Superior temporal gyrus (tissue), 1 donor: ENCODE measurements at regions not wholly inside any gene's neighbourhood (a gene's known extent, or its start where the extent isn't known, plus 50 kb on each side); places are given as distances from the start of the nearest gene placed in this dataset.
"Not testable (repeated sequence)": the region's sequence is repeated elsewhere in the genome, so short reads cannot be mapped to it uniquely, and the experiment has no call there.

Source experiments
- DNase-seq: peaks from one replicate; pipeline ENCODE4 v3.0.0-alpha.2; 2016; ENCODE audit errors: extremely low spot score

DNA sequence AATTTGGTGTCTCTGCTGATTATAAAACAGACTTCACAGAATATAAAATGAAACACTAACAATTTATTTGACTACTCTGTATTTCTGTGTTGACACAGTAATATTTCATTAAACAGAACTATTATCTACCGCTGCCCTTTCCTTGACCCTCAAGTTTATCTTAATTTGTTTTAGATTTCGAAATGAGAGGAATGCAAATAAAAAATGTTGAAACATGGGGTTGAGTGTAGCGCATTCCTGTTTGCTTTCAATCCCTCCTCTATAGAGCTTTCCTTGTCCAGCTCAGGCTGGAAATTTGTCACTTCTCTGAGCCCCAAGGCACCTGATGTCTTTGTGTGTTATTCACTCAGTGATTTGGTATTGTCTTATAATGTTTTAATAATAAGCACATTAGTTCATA lies 550.2 kb downstream of the ZBBX start:
- DNase-seq, result no peak

DNA sequence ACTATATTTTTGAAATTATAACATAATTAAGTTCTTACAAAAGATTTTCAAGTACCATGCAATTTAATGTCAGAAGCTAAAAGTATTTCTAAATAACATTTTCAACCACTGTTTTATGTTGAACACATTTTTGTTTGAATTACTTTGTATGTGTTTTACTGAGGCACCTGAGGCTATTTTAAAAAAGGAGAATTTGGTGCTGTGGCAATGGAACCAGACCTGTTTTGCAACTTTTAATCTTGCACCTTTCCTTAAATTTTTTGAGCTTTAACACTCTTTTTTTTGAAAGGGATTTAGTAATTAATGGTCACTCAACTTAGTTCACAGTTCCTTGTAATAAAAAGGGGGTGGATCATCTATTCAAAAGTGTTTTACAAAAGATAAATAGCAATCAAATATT lies 561.6 kb downstream of the ZBBX start:
- no peak for DNase-seq

DNA sequence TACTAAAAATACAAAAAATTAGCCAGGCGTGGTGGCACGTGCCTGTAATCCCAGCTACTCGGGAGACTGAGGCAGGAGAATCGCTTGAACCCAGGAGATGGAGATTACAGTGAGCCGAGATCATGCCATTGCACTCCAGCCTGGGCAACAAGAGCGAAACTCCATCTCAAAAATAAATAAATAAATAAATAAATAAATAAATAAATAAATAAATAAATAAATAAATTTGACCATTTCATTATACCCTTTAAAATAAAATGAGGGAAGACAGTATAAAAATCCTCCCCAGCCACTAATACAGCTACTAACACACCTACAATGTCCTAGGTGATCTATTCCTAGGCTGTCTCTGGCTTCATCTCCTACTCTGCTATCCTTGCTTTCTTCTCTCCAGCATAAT lies 562.8 kb downstream of the ZBBX start:
- not testable (repeated sequence) for DNase-seq

DNA sequence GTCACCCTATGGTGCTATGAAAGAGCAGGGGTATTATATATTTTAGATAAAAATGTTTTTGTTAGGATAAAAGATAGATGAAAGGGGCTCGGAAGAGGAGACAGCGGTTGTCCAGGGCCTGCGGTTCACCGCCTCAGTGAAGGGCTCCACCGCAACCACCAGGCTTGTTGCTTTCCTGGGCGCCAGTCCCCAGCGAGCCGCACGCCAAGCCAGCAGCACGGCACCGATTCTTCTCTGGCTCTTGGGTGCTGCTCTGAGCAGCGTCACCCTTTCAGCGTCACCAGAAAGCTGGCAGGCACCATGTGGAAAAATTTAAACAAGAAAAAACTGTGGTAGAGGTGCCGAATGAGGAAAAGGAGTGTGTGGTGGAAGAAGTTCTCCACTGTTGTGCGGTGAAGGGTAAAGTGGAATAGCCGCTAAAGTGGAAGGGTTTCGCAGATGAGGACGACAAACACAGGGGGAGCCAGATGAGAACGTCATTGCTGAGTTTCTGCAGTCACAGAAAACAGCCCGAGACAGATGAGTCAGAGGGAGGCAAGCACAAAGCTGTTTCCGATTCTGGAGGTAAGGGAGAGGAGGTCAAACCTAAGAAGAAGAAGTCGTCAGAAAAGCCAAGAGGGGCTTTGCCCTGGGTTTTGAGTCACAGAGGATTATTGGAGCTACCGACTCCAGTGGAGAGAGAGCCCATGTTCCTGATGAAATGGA lies 569.2 kb downstream of the ZBBX start:
- DNase-seq, result no peak

DNA sequence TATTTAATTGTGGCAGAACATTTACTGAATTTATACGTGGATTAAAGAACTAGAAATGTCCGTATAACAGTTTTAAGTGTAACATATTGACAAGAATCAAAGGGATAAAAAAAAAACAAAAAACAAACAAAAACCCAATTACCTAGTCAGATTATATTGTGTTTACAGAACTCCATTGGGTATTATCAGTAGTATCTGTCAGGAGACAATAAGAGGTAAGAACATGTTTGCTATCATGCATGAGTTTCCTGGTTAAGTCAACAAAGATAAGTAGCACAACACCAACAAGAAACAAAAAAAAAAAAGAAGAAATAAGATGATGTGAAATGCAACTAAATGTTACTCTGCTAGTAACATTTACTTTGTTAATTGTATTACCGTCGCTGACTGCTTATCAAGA lies 570.6 kb downstream of the ZBBX start:
- DNase-seq, result no peak

DNA sequence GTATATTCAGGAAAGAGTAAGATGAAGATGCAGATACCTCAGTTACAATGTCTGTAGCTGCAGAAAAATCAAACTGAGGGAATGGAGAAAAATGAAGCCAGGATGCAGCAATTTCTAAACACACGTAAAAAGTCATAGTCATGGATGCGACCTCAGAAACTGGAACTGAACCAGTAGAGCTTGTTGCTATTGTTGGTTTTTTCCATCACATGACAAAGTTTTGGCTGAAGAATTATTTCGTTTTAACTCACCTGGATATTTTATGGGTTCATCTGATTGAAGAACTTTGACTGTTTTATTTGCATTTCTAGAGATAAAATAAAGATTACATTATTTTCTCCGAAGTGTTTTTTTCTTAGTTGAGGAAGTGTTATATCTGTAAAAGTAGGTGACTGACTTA lies 591.2 kb downstream of the ZBBX start:
- no peak for DNase-seq

DNA sequence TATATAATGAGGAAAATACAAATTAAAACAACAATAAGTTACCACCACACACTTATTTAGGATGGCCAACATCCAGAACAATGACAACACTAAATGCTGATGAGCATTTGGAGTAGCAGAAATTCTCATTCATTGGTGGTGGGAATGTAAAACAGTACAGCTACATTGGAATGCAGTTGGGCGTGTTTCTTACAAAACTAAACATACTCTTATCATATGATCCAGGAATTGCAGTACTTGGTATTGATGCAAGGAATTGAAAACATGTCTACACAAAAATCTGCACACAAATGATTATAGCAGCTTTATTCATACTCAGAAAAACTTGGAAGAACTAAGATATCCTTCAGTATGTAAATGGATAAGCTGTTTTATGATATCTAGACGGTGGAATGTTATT lies 594.2 kb downstream of the ZBBX start:
- DNase-seq, result no peak

DNA sequence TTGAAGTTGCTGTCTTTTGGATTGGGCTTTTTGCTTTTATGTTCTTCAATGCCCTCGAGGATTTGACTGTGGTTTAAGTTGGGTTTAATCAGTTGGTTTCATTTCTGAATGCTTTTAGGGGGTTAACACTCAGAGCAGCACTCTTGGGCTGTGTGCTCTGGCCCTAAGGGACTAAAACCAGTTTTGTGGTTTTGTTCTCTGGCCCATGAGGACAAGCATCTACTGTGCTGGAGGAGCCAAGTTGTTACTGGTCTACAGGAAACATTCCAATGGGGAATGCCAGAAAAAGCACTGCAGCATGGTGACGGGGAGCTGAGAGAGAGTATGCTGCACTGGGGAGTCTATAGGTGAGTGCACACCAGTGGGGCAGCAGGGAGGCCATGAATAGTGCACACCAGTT lies 596.9 kb downstream of the ZBBX start:
- no peak for DNase-seq

DNA sequence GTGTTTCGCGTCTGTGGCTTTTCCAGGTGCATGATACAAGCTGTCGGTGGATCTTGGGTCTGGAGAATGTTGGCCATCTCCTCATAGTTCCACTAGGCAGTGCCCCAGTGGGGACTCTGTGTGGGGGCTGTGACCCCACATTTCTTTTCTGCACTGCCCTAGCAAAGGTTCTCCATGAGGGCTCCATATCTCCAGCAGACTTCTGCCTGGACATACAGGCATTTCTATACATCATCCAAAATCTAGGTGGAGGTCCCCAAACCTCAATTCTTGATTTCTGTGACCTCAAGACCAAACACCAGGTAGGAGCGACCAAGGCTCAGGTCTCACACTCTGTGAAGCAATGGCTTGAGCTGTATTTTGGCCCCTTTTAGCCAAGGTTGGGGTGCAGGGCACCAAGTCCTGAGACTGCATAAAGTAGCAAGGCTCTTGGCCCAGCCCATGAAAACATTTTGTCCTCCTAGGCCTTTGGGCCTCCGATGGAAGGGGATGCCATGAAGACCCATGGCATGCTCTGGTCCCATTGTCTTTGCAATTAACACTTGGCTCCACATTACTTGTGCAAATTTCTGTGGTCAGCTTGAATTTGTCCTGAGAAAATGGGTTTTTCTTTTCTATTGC lies 615.3 kb downstream of the ZBBX start:
- no peak for DNase-seq

DNA sequence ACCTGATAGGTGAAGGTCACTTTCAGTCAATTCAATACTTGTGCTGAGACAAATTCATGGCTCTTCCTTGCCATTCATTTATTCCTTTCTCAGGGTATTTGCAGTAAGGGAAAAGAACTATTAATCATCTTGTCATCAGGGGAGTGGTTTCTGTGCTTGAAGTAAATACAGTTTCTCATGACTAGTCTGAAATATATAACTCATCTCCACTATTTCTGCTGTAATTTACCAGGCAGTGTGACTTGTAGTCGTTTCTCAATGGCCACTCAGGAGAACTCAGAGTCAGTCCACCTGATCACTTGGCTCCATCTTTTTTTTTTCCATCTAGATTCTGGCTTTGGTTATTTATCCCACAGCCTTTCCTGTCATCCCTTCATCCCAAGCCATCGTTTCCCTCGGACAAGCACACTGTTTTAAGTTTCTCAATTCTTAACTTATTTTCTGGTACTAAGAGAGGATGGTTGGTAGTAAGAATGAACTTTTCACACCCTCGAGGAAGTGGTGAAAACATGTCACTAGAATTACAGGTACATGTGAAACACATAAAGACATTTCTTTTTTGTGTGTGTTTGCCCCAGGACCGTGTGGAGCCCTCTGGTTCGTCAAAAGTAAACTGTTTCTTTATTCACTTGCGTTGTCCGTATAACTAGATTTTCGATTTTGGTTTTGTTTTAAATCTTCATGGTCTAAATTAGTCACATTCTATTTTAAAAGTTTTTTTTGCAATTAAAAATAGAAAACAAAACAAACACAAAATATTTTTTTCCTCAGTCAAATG lies 620.2 kb downstream of the ZBBX start:
- no peak for DNase-seq

DNA sequence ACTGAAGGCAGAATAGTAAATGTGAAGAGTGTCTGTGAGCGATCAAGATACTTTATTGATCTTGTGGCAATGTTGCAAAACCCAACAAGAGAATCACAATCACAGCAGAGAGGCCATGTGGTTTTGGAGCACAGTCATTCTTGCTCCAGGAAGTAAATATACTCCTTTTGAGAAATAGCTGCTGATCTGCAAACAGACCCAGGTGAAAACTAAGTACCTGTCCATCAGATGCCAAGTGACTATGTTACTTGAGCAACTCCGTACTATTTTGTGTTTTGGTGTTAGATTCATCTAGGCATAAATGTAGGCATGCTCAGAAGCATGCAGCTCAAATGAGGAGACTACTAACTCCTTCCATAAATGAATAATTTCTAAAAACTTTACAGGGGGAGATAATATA lies 627.9 kb downstream of the ZBBX start:
- DNase-seq, result no peak

DNA sequence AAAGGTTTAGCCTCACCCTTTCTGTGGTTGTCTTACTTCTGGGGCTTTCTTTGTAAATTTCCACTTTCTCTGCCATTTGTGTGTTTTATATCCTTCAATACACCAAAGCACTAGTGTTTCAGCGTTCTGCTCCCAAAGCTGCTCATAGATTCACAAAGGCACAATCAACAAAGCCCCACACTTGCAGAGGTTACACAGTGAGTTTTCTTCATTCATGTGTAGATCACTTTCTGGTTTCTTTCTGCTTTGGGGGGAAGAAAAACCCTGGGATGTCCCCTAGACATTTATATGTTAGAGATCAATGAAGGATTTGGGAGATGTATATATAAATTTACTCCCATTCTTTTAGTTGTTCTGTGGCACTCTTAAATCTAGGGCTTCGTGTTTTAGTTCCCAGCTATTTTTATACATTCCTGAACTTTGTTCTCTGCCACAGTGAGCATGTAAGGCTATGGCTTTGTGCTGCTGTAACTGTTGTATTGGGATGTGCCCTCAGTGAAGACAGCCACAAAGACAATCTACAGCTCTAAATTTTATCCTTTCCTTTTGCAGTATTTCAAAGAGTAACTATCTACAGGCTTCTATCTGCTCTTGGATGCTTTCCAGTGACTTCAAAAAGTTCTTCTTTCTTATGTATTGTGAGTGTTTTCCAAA lies 636.5 kb downstream of the ZBBX start:
- no peak for DNase-seq

DNA sequence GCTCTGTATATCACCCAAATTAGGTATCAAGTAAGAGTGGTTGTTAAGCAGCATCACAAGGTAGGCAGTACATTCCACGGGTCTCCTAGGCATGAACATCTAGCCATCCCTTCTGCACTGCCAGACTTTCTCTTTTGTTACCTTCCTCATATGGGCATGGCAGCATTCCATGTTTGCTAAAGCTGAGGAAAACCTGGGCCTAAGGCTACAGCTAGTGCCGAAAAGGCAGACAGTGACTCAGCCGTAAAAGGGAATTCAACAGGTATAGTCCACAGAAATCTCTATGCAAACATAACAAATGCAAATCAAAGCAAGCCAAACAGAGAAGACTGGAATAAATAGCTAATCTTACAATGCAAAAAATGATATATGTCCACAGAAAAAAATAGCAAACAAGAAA lies 645.4 kb downstream of the ZBBX start:
- DNase-seq, result no peak

DNA sequence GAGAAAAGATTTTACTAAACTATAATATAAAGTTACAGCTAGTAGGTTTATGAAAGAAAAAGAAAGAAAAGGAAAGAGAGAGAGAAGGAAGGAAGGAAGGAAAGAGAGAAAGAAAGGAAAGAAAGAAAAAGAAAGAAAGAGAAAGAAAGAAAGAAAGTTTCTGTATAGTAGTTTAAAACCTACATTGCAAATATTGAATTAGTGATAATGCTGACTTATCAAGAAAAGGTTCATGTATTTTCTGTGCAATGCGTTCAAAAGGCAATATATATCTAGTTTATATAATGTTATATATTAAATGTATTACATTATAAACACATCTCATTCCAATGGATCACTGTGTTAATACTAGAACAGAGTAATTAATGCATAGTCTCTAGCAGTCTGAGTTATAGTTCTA lies 648.4 kb downstream of the ZBBX start:
- no peak for DNase-seq

DNA sequence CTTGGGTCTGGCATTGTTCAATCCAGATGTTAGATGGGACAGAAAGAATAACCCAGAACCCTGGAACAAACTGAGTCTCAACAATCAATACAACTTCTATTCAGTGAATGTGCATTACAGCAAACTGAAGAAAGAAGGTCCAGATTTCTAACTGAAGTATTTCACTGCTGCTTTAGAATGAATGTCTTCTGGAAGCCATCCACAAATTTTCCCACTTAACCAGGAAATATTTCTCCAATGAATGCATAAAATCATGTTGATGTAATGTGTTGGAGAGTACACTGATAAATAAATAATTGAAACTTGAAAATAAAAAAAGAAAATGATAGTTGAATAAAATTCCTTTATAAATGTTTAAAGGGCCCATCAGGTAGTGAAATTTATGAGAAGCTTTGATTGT lies 658.6 kb downstream of the ZBBX start:
- no peak for DNase-seq

DNA sequence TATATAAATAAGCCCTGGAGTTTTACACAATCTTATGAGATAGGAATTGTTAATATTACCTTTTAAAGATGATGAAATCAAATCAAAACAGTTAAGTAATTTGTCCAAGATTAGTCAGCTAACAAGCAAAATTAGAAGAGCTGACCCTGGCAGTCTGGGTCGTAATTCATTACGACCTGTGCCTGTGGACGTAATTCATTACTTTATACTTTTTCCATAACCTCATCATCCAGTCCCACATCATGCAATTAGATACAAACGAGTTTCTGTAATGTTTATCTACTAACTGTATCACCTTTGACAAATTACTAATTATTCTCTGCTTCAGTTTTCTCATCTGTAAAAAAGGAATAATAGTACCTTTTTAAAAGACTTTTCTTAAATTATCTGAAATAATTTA lies 665.9 kb downstream of the ZBBX start:
- no peak for DNase-seq

DNA sequence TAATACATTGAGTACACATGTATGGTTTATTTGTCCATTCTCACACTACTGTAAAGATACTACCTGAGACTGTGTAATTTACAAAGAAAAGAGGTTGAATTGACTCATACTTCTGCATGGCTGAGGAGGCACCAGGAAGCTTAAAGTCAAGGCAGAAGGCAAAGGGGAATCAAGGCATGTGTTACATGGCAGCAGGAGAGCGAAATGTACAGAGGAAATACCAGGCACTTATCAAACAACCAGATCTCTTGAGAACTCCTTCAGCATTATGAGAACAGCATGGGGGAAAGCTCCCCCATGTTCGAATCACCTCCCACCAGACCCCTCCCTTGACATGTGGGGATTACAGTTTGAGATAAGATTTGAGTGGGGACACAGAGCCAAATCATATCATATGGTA lies 666.3 kb downstream of the ZBBX start:
- no peak for DNase-seq

DNA sequence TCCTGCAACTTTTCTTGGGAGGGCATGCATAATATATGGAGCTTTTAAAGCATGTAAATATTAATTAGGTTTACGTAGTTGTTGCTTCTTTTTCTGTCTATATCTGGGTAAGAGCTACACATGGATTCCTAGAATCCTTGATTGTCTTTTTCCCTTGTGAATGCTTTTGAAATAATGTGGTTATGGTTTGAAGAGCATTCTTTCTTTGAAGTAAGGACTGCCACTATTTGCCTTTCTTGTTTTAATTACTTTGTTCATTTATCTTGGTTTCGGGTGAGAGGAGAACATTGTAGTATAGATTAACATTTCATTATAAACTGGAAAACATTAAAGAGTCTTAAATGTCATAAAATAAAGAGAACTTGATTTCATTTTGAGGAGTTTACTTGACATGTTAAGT lies 674.0 kb downstream of the ZBBX start:
- no peak for DNase-seq

DNA sequence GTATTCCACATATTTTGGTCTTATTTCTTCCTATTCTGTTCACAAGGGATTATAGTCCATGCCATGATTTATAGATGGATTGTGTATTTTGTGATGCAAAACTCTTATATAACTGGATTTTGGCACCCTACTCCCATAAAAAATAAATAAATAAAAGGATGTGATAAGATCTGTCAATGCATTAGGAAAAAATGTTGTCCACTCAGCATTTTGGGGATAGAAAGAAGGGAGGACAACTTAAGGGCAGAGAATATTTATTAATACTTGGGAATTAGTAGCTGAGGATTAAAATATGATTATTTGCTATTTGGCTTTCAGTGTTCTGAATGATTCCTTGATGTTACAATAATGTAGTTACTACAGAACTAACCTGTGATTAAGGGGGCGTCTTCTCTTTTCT lies 682.6 kb downstream of the ZBBX start:
- DNase-seq, result no peak

DNA sequence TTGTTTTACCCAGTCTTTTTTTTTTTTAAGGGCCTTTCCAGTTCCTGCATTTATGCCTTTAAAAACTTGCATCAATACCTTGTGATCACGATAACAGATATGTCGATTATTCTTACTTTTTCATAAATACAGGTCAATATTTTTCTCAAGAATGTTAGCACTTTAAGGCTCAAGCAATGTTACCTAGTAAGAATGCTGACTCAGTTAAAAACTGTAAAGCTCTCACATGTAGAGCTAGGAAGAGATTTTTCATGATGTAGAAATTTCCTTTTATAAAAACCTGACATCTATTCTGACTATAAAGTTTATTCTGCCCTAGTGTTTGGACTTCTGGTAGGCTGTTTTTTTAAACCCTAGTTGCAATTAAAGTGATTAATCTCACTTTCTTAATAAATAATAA lies 684.0 kb downstream of the ZBBX start:
- DNase-seq, result no peak

DNA sequence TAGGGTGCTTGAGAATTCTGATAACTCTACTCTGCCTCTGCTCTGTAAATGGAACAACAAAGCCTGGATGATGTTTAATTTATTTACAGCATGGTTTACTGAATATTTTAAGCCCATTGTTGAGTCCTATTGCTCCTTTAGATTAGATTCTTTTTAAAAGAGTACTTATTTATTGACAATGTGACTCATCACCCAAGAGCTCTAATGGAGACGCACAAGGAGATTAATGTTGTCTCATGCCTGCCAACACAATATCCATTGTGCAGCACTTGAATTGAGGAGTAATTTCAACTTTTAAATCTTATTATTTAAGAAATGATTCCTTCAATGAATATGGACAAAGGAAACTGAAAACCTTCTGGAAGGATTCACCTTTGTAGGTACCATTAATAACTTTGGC lies 691.4 kb downstream of the ZBBX start:
- no peak for DNase-seq

DNA sequence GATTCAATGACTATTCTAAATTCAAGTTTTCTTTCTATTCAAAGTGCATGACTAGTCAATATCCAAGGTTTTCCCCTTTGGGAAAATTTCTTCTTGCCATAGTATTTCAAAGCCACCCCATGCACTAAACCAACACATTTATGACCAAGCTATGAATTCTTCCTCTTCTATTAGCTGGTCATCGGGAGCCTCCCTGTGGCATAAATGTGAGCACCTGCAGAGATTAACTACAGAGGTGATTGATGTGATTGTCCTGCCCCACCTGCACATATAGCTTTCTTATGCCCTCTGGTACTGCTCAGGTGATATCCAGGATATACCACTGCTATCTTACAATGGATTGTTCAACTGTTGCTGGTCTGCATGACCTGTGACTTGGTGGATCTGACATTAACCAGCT lies 694.9 kb downstream of the ZBBX start:
- no peak for DNase-seq

DNA sequence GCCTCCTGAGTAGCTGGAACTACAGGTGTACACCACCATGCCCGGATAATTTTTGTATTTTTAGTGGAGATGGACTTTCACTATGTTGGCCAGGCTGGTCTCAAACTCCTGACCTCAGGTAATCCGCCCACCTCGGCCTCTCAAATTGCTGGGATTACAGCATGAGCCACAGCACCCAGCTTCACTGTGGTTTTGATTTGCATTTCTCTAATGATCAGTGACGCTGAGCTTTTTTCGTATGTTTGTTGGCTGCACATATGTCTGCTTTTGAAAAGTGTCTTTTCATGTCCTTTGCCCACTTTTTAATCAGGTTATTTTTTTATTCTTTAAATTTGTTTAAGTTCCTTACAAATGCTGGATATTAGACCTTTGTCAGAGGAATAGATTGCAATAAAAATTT lies 696.0 kb downstream of the ZBBX start:
- not testable (repeated sequence) for DNase-seq
